NB4 (cell line): ENCODE measurements at regions not wholly inside any gene's neighbourhood (a gene's known extent, or its start where the extent isn't known, plus 50 kb on each side); places are given as distances from the start of the nearest gene placed in this dataset.

ENCODE experiments used
- DNase-seq: peaks from one replicate; pipeline ENCODE4 v3.0.0; 2010; ENCODE audit warnings: low read depth
- H3K4me3 ChIP-seq: one replicate; pipeline ENCODE4 v1.5.1; 2011; ENCODE audit warnings: mild to moderate bottlenecking, low read depth, low read length, moderate library complexity
- CTCF ChIP-seq: IDR thresholded peaks from one replicate; pipeline ENCODE4 v1.5.1; 2012; ENCODE audit warnings: low read depth, low read length
- MYC ChIP-seq: IDR thresholded peaks from 2 replicates; pipeline ENCODE4 v1.6.1; 2011; ENCODE audit warnings: low read depth, low read length
- POLR2A ChIP-seq: IDR thresholded peaks from 2 replicates; pipeline ENCODE4 v1.6.1; 2011; ENCODE audit warnings: mild to moderate bottlenecking; ENCODE audit not compliant: insufficient read length; ENCODE audit errors: extremely low read depth
- TF ChIP-seq, protein P1 (sequence below): IDR thresholded peaks from 2 replicates; pipeline ENCODE4 v1.6.1; 2011; ENCODE audit warnings: low read depth, low read length

DNA sequence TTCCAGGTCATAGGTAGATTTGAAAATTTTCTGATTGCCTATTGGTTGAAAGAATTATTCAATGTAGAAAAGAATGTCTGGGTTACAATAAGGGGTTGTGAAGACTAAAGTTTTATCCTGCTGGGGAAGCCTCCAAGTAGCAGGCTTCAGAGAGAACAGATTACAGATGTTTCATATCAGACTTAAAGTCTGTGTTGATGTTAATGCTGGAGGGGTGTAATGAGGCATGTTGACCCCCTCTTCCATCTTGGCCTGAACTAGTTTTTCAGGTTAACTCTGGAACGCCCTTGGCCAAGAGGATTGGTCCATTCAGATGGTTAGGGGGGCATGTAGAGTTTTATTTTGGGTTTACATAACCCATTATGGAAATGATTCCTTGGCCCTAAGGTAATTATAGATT is 356.2 kb downstream of the UTRN start:
- TF ChIP-seq MYC (no peak), POLR2A (no peak), CTCF (no peak)
- TF ChIP-seq, protein P1, sequence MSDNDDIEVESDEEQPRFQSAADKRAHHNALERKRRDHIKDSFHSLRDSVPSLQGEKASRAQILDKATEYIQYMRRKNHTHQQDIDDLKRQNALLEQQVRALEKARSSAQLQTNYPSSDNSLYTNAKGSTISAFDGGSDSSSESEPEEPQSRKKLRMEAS: no peak
- H3K4me3 ChIP-seq: no peak overlapping the region
- no peak for DNase-seq

DNA sequence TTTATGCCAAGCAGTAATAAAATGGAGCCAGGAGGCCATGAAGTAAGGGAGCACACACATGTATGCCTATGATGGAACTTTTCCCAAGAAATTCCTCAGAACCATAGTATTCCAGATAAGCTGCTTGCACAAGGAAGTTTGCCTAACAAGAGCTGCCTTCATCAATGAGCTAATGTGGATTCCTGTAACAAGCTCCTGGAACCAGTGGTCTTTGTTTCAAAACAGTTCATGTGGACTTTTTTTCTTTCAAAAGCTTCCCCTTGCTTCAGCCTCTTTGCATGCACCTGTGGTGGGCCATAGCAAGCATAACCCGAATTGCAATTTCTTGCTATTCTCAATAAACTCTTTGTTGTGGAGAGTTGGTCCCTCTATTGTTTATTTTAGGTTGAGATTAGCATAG is 359.6 kb downstream of the UTRN start:
- H3K4me3 ChIP-seq: no peak overlapping the region
- TF ChIP-seq MYC (no peak), CTCF (no peak), POLR2A (no peak)
- TF ChIP-seq, protein P1: no peak
- DNase-seq: no peak

DNA sequence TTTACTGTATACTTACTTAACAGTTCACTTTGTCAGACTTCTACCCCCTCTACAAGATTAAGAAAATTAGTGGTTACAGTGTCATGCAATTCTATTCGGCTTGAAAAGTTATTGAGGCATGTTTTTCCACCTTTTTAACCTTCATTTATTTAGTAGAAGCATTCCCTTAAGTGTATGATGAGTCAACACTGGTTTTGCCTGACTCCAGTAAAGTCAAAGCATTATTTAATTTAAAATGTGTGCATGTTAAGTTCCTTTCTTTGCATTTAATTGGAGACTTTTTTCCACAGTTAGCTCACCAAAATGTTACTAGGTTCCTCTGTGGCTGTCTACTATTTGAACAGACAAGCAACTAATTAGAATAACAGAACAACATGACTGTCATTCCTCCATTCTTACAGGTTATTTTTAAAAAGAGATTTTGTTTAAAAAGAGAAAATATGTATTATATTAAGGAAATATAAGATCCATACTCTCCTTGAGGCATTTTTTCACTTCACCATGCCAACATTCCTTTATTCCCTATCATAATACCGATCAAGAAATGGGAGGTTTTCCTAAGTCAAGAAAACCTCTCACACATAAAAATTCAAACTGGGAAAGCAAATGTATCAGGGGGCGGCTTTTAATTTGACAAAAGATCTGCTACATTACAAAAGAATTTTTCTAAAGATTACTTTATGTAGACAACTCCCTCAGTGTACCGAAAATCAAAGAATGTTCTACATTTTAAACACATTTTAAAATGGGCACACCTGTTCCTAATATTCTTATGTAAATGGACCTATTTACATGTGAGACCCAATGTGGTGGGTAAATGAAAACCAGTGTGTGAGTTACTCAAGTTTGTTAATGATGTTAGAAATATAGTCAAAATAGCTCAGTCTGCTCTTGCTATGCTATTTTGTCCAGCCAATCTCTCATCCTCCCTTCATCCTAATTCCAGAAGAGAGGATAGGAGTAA is 361.2 kb downstream of the UTRN start:
- DNase-seq: no peak
- H3K4me3 ChIP-seq: no peak overlapping the region
- TF ChIP-seq POLR2A (no peak), MYC (no peak), CTCF (no peak)
- TF ChIP-seq, protein P1: no peak

DNA sequence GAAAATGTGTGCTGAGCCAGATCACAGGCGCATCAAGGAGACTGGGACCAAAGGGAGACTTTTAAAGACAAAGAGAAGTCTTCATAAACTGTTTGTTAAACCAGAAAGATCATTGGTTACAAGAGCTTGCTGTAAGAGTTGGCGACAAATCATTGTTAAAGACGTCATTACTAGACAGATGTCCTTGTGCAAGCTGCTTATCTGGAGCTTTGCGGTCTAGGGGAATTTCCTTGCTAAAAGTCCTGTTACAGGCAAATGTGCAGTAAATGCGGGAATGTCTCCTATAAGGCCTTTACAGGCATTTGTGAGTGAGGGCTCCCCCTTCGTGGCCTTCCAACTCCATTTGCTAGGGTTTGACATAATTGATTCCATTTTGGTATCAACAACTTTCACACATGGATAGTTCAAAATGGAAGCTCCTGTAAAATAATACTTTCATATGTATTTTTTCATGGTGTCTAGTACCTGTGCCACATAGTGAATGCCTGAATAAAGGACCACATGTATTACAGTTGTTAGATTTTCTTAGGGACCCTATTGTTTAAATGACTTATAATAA is 362.4 kb downstream of the UTRN start:
- TF ChIP-seq, protein P1: no peak
- TF ChIP-seq POLR2A (no peak), MYC (no peak), CTCF (no peak)
- no peak for DNase-seq
- H3K4me3 ChIP-seq: no peak overlapping the region

DNA sequence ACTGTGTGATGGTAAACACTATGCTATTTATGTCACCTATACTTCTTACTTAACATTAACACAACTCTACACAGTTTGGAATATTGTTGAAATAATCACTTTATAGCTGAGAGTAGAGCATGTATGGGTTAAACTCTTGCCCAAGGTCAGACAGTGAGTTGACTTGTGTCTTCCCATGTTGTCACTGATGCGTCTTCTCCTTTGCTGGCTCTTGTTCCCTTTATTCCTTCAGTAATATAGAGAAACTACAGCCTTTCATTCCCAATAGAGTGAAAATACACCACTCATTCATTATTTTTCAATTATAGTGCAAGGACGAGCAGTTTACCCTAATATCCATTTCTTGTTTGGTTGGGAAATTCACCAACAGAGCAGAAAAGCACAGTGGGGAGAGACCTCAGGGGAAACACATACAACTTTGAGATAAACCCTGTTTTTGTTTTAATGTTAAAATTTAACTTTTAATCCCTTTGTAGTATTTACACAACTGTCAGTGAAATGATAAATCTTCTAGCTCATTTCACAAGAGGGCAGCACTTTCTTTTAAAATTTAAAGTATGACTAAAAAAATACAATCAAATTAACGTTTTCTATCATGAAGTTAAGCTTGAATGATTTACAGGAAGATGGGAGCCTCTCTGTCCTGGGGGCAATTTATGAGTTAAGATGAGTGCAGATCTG is 363.0 kb downstream of the UTRN start:
- TF ChIP-seq MYC (no peak), POLR2A (no peak), CTCF (no peak)
- TF ChIP-seq, protein P1: no peak
- no peak overlapping the region for H3K4me3 ChIP-seq
- no peak for DNase-seq
